ENCODE measurements at regions not wholly inside any gene's neighbourhood (a gene's known extent, or its start where the extent isn't known, plus 50 kb on each side); places are given as distances from the start of the nearest gene placed in this dataset.

DNA sequence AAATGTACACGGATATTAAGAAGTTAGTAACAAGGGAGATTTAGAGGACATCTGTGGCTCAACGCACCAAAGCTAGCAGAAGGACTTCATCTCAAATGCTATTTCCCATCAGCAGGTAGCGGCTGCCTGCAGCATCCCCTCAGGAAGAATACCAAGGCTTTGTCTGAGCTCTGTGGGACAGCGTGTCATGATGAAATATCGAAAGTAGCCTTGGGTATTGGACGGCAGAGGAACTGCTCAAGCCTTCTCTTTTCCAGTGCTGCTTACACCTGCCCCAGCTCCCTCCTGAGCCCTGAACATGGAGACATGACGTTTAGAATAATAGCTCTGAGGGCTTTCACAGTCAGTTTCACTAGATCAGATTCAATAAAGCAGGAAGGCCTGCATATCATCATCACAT lies 241.6 kb downstream of the SUCLG1 start:
- TF ChIP-seq, protein P1, sequence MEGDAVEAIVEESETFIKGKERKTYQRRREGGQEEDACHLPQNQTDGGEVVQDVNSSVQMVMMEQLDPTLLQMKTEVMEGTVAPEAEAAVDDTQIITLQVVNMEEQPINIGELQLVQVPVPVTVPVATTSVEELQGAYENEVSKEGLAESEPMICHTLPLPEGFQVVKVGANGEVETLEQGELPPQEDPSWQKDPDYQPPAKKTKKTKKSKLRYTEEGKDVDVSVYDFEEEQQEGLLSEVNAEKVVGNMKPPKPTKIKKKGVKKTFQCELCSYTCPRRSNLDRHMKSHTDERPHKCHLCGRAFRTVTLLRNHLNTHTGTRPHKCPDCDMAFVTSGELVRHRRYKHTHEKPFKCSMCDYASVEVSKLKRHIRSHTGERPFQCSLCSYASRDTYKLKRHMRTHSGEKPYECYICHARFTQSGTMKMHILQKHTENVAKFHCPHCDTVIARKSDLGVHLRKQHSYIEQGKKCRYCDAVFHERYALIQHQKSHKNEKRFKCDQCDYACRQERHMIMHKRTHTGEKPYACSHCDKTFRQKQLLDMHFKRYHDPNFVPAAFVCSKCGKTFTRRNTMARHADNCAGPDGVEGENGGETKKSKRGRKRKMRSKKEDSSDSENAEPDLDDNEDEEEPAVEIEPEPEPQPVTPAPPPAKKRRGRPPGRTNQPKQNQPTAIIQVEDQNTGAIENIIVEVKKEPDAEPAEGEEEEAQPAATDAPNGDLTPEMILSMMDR (optimal IDR thresholded peaks at IDR 0.05 in 1 of 3, IDR thresholded peaks at IDR 0.05 in 1 of 3, conservative IDR thresholded peaks at IDR 0.05 in 1 of 3; ENCODE audit: extremely low read depth in 1 of 3, insufficient read depth in 2 of 3, low read length in 3 of 3) = no peak
- no peak for TF ChIP-seq EZH2 (IDR thresholded peaks at IDR 0.05; ENCODE audit: low read length)
